LNCAP (cell line): ENCODE measurements at regions not wholly inside any gene's neighbourhood (a gene's known extent, or its start where the extent isn't known, plus 50 kb on each side); places are given as distances from the start of the nearest gene placed in this dataset.

Experiments used
- CTCF ChIP-seq: fragments of 450-650 bp; IDR thresholded peaks from 2 replicates; pipeline ENCODE4 v1.5.1; 2017; ENCODE audit warnings: mild to moderate bottlenecking

GRCh38 chr2:153028626-153029025 lies 310.2 kb downstream of the ARL6IP6 start:
- TF ChIP-seq CTCF: no peak

- TF ChIP-seq CTCF: no peak
Observed at GRCh38 chr2:153027533-153027932, 309.1 kb downstream of the ARL6IP6 start.

- no peak for TF ChIP-seq CTCF
Observed at GRCh38 chr2:153020201-153020600, 301.8 kb downstream of the ARL6IP6 start.

- TF ChIP-seq CTCF: no peak
Observed at GRCh38 chr2:153005071-153005730, 286.8 kb downstream of the ARL6IP6 start.

GRCh38 chr2:153004627-153005026 lies 286.2 kb downstream of the ARL6IP6 start:
- TF ChIP-seq CTCF: no peak

- no peak for TF ChIP-seq CTCF
Observed at GRCh38 chr2:152974146-152974545, 255.7 kb downstream of the ARL6IP6 start.

GRCh38 chr2:152971685-152972084 lies 253.3 kb downstream of the ARL6IP6 start:
- no peak for TF ChIP-seq CTCF

GRCh38 chr2:152962446-152962845 lies 244.0 kb downstream of the ARL6IP6 start:
- no peak for TF ChIP-seq CTCF
